RWPE2 (cell line): ENCODE measurements at regions not wholly inside any gene's neighbourhood (a gene's known extent, or its start where the extent isn't known, plus 50 kb on each side); places are given as distances from the start of the nearest gene placed in this dataset.

ENCODE experiments used
- ATAC-seq: fragments of 200-7000 bp; cut with Tn5 transposase; 3 replicates; pipeline ENCODE4 v1.9.1; 2021; ENCODE audit warnings: low read depth
- DNase-seq: peaks from one replicate; pipeline ENCODE4 v3.0.0-alpha.2; 2020; ENCODE audit warnings: low spot score
- H3K27ac ChIP-seq: fragments of 450-650 bp; 2 replicates; pipeline ENCODE4 v1.5.1; 2017; ENCODE audit warnings: mild to moderate bottlenecking; ENCODE audit not compliant: poor library complexity, severe bottlenecking
- H3K27me3 ChIP-seq: fragments of 250-450 bp; sonication (Bioruptor Pico); 2 replicates; pipeline ENCODE4 v1.5.1; 2021; ENCODE audit warnings: mild to moderate bottlenecking, moderate library complexity; ENCODE audit not compliant: insufficient read depth, poor library complexity, severe bottlenecking
- H3K36me3 ChIP-seq: fragments of 250-450 bp; sonication (Bioruptor Pico); 2 replicates; pipeline ENCODE4 v1.5.1; 2020; ENCODE audit warnings: low read depth, mild to moderate bottlenecking, moderate library complexity
- H3K4me1 ChIP-seq: fragments of 250-450 bp; sonication (Bioruptor Pico); 2 replicates; pipeline ENCODE4 v1.5.1; 2021; ENCODE audit warnings: mild to moderate bottlenecking, moderate library complexity; ENCODE audit not compliant: insufficient read depth, poor library complexity, severe bottlenecking
- H3K4me3 ChIP-seq: fragments of 250-450 bp; sonication (Bioruptor Pico); 2 replicates; pipeline ENCODE4 v1.5.1; 2021; ENCODE audit warnings: mild to moderate bottlenecking, moderate library complexity; ENCODE audit not compliant: severe bottlenecking
- H3K9me3 ChIP-seq: fragments of 250-450 bp; sonication (Bioruptor Pico); 2 replicates; pipeline ENCODE4 v1.5.1; 2021; ENCODE audit warnings: mild to moderate bottlenecking, moderate library complexity; ENCODE audit not compliant: severe bottlenecking
- TF ChIP-seq, protein P1 (sequence below): fragments of 450-650 bp; IDR thresholded peaks from one replicate; pipeline ENCODE4 v1.5.1; 2017; ENCODE audit warnings: mild to moderate bottlenecking, moderate library complexity; ENCODE audit not compliant: poor library complexity, severe bottlenecking

DNA sequence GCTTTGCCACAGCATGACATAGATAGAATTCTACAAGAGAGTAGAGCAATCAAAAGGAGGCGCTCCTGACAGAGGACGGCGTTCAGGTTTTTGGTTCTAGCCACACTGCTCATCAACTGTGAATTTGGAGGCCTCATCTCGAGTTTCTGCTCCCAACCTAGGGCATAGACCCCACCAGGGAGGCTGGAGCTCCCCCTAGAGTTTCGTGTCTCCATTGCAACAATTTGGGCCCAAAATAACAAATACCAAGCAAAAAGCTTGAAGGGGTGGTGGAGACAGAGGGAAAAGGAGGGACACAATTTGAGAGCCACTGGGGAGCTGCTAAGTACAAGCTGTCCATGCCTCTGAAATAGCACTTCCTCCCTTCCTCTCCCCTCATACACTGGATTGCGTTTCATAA, 297.0 kb downstream of the GPATCH2 start:
- ATAC-seq (no peak), DNase-seq (no peak)
- no peaks in the 10 kb centered on the region for H3K27me3 ChIP-seq
- H3K4me1 ChIP-seq, result no peaks in the 10 kb centered on the region
- TF ChIP-seq, protein P1, sequence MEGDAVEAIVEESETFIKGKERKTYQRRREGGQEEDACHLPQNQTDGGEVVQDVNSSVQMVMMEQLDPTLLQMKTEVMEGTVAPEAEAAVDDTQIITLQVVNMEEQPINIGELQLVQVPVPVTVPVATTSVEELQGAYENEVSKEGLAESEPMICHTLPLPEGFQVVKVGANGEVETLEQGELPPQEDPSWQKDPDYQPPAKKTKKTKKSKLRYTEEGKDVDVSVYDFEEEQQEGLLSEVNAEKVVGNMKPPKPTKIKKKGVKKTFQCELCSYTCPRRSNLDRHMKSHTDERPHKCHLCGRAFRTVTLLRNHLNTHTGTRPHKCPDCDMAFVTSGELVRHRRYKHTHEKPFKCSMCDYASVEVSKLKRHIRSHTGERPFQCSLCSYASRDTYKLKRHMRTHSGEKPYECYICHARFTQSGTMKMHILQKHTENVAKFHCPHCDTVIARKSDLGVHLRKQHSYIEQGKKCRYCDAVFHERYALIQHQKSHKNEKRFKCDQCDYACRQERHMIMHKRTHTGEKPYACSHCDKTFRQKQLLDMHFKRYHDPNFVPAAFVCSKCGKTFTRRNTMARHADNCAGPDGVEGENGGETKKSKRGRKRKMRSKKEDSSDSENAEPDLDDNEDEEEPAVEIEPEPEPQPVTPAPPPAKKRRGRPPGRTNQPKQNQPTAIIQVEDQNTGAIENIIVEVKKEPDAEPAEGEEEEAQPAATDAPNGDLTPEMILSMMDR, result peak; percentile 40
- H3K4me3 ChIP-seq, result no peak overlapping the region
- H3K27ac ChIP-seq, result no peak overlapping the region
- no peaks in the 10 kb centered on the region for H3K9me3 ChIP-seq
- no peaks in the 10 kb centered on the region for H3K36me3 ChIP-seq

DNA sequence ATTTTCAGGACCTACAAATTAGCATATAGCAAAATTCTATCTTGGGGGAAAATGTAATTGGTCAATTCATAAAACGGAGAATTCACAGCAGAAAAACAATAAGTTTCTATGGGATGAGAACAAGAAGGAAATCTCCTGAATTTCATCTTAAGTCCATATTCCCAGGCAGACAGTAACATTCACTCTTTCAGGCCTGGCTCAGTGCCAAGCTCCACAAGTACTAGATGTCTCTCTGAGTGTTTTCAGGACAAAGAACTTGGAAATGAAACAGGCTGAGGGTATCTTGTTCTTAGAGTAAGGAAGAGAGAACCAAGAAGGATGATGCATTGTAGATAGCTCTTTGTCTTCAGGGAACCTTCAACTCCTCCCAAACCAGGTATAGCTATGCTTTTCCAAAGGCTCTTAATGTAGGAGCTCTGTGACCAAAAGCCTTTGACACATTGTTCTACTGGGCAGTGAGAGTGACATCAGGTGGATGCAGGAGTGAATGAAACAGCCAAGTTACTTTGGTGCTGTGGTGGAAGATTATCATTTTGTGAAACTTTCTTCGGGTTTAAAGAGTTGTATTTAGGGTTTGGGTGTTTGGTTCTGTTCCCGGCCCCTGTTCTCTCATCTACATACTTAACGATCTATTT, 298.3 kb downstream of the GPATCH2 start:
- Histone ChIP-seq H3K36me3 (no peaks in the 10 kb centered on the region), H3K9me3 (no peaks in the 10 kb centered on the region), H3K27me3 (no peaks in the 10 kb centered on the region), H3K4me1 (no peaks in the 10 kb centered on the region), H3K27ac (no peak overlapping the region), H3K4me3 (no peak overlapping the region)
- ATAC-seq (no peak), DNase-seq (no peak)
- TF ChIP-seq, protein P1, result no peak

DNA sequence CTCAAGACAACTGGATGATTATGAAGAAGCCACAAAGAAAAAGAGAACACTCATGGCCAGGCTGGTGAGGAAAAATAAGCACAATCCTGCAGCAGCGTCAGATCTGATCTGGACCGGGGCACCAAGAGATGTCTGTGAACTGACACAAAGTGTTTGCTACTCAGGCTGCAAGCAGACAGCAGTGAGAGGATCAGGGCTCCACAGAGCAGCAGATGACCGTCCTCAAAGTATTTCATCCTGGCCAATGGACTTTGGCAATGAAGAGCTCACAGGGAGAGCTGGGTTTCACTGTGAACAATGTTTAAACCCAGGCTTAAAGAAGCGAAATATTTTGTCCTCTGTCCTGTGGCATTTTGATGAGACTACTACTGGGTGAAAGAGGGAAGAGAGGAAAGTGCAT, 299.2 kb downstream of the GPATCH2 start:
- Histone ChIP-seq H3K27ac (no peak overlapping the region), H3K36me3 (no peaks in the 10 kb centered on the region), H3K4me1 (no peaks in the 10 kb centered on the region), H3K4me3 (no peak overlapping the region), H3K27me3 (no peaks in the 10 kb centered on the region), H3K9me3 (no peaks in the 10 kb centered on the region)
- TF ChIP-seq, protein P1, result no peak
- no peak for DNase-seq
- ATAC-seq, result no peak

DNA sequence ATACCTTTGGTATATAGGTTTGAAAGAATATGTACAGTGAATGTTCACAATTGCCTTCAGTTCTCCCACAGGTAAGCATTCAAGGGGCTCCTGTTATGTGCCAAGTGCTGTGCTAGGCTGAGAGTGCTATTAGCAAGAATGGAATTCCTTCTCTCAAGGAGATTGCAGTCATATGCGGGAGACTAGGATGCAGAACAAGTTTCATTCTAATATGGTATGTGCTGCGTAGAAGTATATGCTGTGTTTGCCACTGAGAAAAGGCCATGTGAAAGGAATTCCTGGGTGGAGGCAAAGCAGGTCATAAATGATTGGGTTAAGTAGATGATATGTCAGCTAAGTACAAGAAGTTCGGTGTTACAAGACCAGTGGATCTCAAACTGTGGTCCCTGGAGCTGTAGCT, 303.0 kb downstream of the GPATCH2 start:
- no peak overlapping the region for H3K4me3 ChIP-seq
- H3K9me3 ChIP-seq, result no peaks in the 10 kb centered on the region
- ATAC-seq, result no peak
- H3K4me1 ChIP-seq, result no peaks in the 10 kb centered on the region
- H3K27me3 ChIP-seq, result no peaks in the 10 kb centered on the region
- no peaks in the 10 kb centered on the region for H3K36me3 ChIP-seq
- no peak overlapping the region for H3K27ac ChIP-seq
- TF ChIP-seq, protein P1, result no peak
- DNase-seq, result no peak

DNA sequence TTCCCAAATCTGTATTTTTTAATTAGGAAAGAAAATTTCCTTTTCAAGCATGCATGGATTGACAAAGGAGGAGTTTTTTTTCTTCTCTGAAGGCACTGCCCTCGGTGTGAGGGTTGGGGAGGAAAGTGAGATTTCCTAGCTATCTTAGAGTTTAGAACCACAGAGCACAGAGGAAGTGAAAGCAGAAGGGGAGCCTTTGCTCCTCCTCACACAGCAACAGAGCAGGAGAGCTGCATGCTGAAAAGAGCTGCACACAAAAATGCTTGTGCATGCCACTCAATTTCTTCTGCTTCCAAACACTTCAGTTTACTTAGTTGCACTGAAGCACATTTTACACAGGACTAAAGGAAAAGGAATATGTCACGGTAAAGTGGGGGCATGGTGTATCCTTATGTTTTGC, 308.1 kb downstream of the GPATCH2 start:
- no peaks in the 10 kb centered on the region for H3K4me1 ChIP-seq
- TF ChIP-seq, protein P1, result no peak
- H3K9me3 ChIP-seq, result no peaks in the 10 kb centered on the region
- no peak overlapping the region for H3K4me3 ChIP-seq
- ATAC-seq (no peak), DNase-seq (no peak)
- H3K36me3 ChIP-seq, result no peaks in the 10 kb centered on the region
- no peaks in the 10 kb centered on the region for H3K27me3 ChIP-seq
- no peak overlapping the region for H3K27ac ChIP-seq
